OCI-LY3 (cell line): ENCODE measurements at regions not wholly inside any gene's neighbourhood (a gene's known extent, or its start where the extent isn't known, plus 50 kb on each side); places are given as distances from the start of the nearest gene placed in this dataset.

ENCODE experiments used
- H2AFZ ChIP-seq: fragments of 200-600, 300-600 bp; shearing (Covaris generic); 2 replicates; pipeline ENCODE4 v1.6.0; 2014; ENCODE audit warnings: antibody characterized with exemption, low read depth, low read length
- H3K27ac ChIP-seq: fragments of 200-600, 300-600 bp; sonication (generic); 2 replicates; pipeline ENCODE4 v1.5.1; 2014; ENCODE audit warnings: mild to moderate bottlenecking, low read length, moderate library complexity, mixed read lengths
- H3K27me3 ChIP-seq: fragments of 200-600, 300-600 bp; sonication (generic); 2 replicates; pipeline ENCODE4 v1.6.1; 2014; ENCODE audit warnings: low read depth, low read length, mixed read lengths
- H3K36me3 ChIP-seq: fragments of 200-600, 300-600 bp; sonication (generic); replicated peaks from 2 replicates; pipeline ENCODE3; 2014; ENCODE audit warnings: low read depth, low read length, mixed read lengths
- H3K4me1 ChIP-seq: fragments of 300-600, 200-600 bp; sonication (generic); 2 replicates; pipeline ENCODE4 v1.6.1; 2014; ENCODE audit warnings: low read length, mixed read lengths
- H3K4me2 ChIP-seq: fragments of 200-600, 300-600 bp; sonication (generic); 2 replicates; pipeline ENCODE4 v1.6.1; 2014; ENCODE audit warnings: low read length, mixed read lengths
- H3K4me3 ChIP-seq: fragments of 300-600, 200-600 bp; sonication (generic); 2 replicates; pipeline ENCODE4 v1.5.1; 2014; ENCODE audit warnings: antibody characterized with exemption, mild to moderate bottlenecking, low read length, moderate library complexity
- H3K79me2 ChIP-seq: fragments of 300-600, 200-600 bp; shearing (Covaris generic); 2 replicates; pipeline ENCODE4 v1.6.1; 2014; ENCODE audit warnings: mild to moderate bottlenecking, low read length, mixed read lengths
- H3K9ac ChIP-seq: fragments of 300-600, 200-600 bp; shearing (Covaris generic); 2 replicates; pipeline ENCODE4 v1.6.0; 2014; ENCODE audit warnings: mild to moderate bottlenecking, low read length, moderate library complexity
- H3K9me3 ChIP-seq: fragments of 200-600, 300-600 bp; shearing (Covaris generic); 2 replicates; pipeline ENCODE4 v1.6.1; 2014; ENCODE audit warnings: low read length, mixed read lengths; ENCODE audit not compliant: insufficient read depth
- H4K20me1 ChIP-seq: fragments of 200-600, 300-600 bp; sonication (generic); 2 replicates; pipeline ENCODE4 v1.6.1; 2016; ENCODE audit warnings: low read length, mixed read lengths; ENCODE audit not compliant: insufficient read depth
- EZH2phosphoT487 ChIP-seq: fragments of 200-600 bp; shearing (Covaris generic); IDR thresholded peaks from 2 replicates; pipeline ENCODE4 v1.6.1; 2018; ENCODE audit warnings: antibody characterized with exemption, mixed run types, low read depth
- TF ChIP-seq, protein P1 (sequence below): fragments of 200-600, 300-600 bp; sonication (generic); IDR thresholded peaks from 2 replicates; pipeline ENCODE4 v1.5.1; 2014; ENCODE audit warnings: antibody characterized with exemption, low read length, low read depth

DNA sequence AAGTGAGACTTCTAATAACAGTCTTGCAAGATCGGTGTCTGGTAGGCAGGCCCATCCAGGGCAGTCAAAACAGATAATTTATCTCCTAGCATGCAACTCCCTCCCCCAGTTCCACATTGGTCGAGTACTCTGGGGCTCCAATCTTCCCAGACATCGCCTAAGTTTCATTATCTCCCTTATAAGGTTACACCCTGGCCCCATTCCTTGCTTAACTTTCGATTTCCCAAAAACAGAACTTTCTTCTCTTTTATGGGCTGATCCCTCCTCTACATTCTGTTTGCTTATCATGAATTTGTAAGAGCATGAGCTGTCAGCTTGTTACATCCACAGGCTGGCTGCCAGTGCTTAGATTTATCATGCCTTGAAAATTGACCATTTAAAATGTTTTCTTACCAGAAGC is 471.3 kb downstream of the TECRL start:
- Histone ChIP-seq H2AFZ (no peak overlapping the region), H3K4me2 (no peak overlapping the region), H3K4me1 (no peaks in the 10 kb centered on the region), H3K36me3 (no peaks in the 10 kb centered on the region), H3K9me3 (no peaks in the 10 kb centered on the region), H4K20me1 (no peaks in the 10 kb centered on the region), H3K27me3 (no peaks in the 10 kb centered on the region), H3K4me3 (no peak overlapping the region), H3K79me2 (no peaks in the 10 kb centered on the region), H3K9ac (no peak overlapping the region), H3K27ac (no peak overlapping the region)
- TF ChIP-seq, protein P1, sequence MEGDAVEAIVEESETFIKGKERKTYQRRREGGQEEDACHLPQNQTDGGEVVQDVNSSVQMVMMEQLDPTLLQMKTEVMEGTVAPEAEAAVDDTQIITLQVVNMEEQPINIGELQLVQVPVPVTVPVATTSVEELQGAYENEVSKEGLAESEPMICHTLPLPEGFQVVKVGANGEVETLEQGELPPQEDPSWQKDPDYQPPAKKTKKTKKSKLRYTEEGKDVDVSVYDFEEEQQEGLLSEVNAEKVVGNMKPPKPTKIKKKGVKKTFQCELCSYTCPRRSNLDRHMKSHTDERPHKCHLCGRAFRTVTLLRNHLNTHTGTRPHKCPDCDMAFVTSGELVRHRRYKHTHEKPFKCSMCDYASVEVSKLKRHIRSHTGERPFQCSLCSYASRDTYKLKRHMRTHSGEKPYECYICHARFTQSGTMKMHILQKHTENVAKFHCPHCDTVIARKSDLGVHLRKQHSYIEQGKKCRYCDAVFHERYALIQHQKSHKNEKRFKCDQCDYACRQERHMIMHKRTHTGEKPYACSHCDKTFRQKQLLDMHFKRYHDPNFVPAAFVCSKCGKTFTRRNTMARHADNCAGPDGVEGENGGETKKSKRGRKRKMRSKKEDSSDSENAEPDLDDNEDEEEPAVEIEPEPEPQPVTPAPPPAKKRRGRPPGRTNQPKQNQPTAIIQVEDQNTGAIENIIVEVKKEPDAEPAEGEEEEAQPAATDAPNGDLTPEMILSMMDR: no peak
- TF ChIP-seq EZH2phosphoT487: no peak

DNA sequence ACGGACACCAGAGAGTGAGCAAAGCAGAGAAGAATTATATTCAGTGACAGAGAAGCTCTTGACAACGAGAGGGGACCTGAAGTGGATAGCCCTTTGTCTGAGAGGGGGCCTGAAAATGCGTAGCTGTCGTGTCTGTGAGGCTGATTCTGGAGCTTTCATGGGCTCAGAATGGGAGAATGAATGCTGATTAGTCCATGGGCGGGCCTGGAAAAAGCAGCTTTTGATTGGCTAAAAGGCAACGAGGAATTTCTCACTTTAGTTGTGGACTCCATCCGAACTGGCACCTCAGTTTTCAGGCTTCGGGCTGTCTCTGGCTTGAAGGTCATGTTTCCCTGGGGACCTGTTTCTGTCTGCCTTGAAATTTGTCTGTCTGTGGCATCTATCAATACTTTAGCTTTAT is 487.1 kb downstream of the TECRL start:
- no peak for TF ChIP-seq EZH2phosphoT487
- TF ChIP-seq, protein P1: no peak
- Histone ChIP-seq H2AFZ (no peak overlapping the region), H3K27me3 (no peaks in the 10 kb centered on the region), H3K4me2 (no peak overlapping the region), H3K27ac (no peak overlapping the region), H3K9ac (no peak overlapping the region), H3K4me3 (no peak overlapping the region), H3K36me3 (no peaks in the 10 kb centered on the region), H3K79me2 (no peaks in the 10 kb centered on the region), H3K4me1 (no peaks in the 10 kb centered on the region), H4K20me1 (no peaks in the 10 kb centered on the region), H3K9me3 (no peaks in the 10 kb centered on the region)

DNA sequence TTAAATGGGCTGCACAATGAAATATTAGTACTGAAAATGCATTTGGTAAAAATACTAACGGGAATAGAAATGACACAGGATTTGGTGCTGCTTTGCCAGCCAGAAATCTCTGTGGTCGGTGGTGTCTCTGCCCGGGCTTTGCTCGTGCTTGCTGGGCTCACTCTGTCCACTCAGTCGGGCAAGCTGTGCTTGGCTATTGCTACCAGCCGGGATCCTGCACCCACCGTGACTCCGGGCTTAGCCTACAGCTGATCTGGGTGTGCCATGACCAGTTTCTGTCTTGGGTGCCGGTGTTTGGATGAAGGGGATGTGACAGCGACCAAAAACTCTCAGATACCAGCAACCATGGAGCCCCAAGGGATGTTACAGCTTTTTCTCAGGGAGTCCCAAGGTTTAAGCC is 487.7 kb downstream of the TECRL start:
- no peaks in the 10 kb centered on the region for H4K20me1 ChIP-seq
- no peaks in the 10 kb centered on the region for H3K36me3 ChIP-seq
- H3K9ac ChIP-seq: no peak overlapping the region
- no peak for TF ChIP-seq EZH2phosphoT487
- TF ChIP-seq, protein P1: no peak
- H3K27ac ChIP-seq: no peak overlapping the region
- no peaks in the 10 kb centered on the region for H3K4me1 ChIP-seq
- no peak overlapping the region for H2AFZ ChIP-seq
- H3K4me2 ChIP-seq: no peak overlapping the region
- no peaks in the 10 kb centered on the region for H3K9me3 ChIP-seq
- no peaks in the 10 kb centered on the region for H3K79me2 ChIP-seq
- no peak overlapping the region for H3K4me3 ChIP-seq
- no peaks in the 10 kb centered on the region for H3K27me3 ChIP-seq

DNA sequence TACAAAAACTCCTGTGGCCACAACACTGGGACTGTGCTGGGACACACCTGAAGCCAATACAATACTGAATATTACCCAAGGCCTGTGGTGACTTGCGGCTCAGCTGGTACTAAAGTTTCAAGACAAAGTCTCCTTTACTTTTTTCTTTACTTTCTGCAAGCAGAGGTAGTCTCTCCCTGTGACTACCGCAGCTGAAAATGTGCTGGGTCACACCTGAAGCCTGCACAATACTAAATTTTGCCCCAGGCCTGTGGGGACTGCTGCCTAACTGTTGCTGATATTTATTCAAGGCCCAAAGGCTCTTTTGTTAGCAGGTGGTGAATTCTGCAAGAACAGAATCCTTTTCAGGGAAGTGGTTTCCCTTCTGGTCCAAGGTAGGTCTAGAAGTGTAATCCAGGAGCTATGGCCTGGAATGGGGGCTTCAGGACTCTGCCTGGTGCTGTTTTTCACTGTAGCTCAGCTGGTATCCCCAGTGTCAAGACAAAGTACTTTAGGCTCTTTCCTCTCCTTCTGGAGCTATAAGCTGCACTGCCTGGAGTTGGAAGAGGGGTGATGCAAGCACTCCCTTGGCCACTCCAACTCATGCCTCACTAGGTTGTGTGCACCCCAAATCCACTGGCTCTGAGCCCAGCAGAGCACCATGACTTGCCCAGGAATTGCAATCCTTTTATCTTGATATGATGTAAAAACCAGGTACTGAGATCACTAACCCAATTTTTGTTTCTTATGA is 489.4 kb downstream of the TECRL start:
- H3K9me3 ChIP-seq: no peaks in the 10 kb centered on the region
- no peak overlapping the region for H2AFZ ChIP-seq
- no peak overlapping the region for H3K27ac ChIP-seq
- no peaks in the 10 kb centered on the region for H3K4me1 ChIP-seq
- no peak overlapping the region for H3K4me3 ChIP-seq
- no peak overlapping the region for H3K4me2 ChIP-seq
- TF ChIP-seq EZH2phosphoT487: no peak
- TF ChIP-seq, protein P1: no peak
- H3K9ac ChIP-seq: no peak overlapping the region
- no peaks in the 10 kb centered on the region for H3K36me3 ChIP-seq
- no peaks in the 10 kb centered on the region for H3K27me3 ChIP-seq
- H3K79me2 ChIP-seq: no peaks in the 10 kb centered on the region
- no peaks in the 10 kb centered on the region for H4K20me1 ChIP-seq
